ENCODE measurements at regions not wholly inside any gene's neighbourhood (a gene's known extent, or its start where the extent isn't known, plus 50 kb on each side); places are given as distances from the start of the nearest gene placed in this dataset.

GRCh38 chr21:15932726-15933125, 202.9 kb downstream of the USP25 start:
- TF ChIP-seq, protein P1, sequence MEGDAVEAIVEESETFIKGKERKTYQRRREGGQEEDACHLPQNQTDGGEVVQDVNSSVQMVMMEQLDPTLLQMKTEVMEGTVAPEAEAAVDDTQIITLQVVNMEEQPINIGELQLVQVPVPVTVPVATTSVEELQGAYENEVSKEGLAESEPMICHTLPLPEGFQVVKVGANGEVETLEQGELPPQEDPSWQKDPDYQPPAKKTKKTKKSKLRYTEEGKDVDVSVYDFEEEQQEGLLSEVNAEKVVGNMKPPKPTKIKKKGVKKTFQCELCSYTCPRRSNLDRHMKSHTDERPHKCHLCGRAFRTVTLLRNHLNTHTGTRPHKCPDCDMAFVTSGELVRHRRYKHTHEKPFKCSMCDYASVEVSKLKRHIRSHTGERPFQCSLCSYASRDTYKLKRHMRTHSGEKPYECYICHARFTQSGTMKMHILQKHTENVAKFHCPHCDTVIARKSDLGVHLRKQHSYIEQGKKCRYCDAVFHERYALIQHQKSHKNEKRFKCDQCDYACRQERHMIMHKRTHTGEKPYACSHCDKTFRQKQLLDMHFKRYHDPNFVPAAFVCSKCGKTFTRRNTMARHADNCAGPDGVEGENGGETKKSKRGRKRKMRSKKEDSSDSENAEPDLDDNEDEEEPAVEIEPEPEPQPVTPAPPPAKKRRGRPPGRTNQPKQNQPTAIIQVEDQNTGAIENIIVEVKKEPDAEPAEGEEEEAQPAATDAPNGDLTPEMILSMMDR (IDR thresholded peaks at IDR 0.05), result no peak
- Histone ChIP-seq H3K36me3 (no peaks in the 10 kb centered on the region), H3K27me3 (no peaks in the 10 kb centered on the region), H3K4me1 (no peaks in the 10 kb centered on the region), H3K9me3 (no peaks in the 10 kb centered on the region), H3K4me3 (no peak overlapping the region), H3K27ac (no peak overlapping the region)
- no peak for DNase-seq (ENCODE audit: low spot score)

DNA sequence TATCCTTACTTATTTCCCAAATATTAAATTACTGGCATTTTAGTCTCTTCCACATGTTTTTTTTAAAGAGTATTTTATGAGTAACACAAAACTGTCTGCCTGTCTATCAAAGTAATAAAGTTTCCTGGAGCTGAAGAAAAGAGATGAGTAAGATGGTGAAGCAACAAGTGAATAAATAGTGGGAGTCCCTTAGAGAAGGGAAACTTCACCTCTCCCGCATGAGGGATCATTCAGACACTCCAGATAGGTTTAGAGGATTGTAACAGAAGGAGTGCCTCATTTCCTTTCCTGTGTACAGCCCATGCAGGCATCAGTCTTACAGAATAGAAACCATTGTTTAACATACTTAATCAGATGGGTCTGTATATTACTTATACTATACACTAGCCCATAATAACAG, 205.7 kb downstream of the USP25 start:
- Histone ChIP-seq H3K4me1 (no peaks in the 10 kb centered on the region), H3K27me3 (no peaks in the 10 kb centered on the region), H3K27ac (no peak overlapping the region), H3K36me3 (no peaks in the 10 kb centered on the region), H3K9me3 (no peaks in the 10 kb centered on the region), H3K4me3 (no peak overlapping the region)
- DNase-seq (ENCODE audit: low spot score), result no peak
- TF ChIP-seq, protein P1 (IDR thresholded peaks at IDR 0.05), result no peak

- no peaks in the 10 kb centered on the region for H3K4me1 ChIP-seq
- no peaks in the 10 kb centered on the region for H3K9me3 ChIP-seq
- H3K36me3 ChIP-seq, result no peaks in the 10 kb centered on the region
- no peak overlapping the region for H3K27ac ChIP-seq
- H3K4me3 ChIP-seq, result no peak overlapping the region
- DNase-seq (ENCODE audit: low spot score), result no peak
- no peaks in the 10 kb centered on the region for H3K27me3 ChIP-seq
- TF ChIP-seq, protein P1 (IDR thresholded peaks at IDR 0.05), result no peak
These were observed 213.4 kb downstream of the USP25 start for GRCh38 chr21:15943009-15943666.

DNA sequence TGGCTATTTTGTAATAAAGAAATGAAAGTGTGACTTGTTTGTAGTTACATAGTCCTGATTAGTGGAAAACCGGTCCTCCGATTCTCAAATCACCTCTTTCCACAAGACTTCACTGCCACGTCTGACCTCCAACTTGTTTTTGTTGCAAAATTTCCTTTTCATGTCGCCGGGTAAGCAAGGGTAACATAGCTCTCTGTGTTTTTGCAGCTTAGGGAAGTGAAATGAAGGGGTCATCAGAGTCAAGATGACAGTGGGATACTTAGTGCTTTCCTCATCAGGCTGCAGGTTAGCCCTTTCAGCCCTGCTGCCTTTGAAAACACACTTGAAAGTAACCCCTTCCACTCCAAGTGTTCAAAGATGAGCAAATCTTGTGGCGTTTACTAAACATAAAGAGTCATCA, 217.9 kb downstream of the USP25 start:
- Histone ChIP-seq H3K4me1 (no peaks in the 10 kb centered on the region), H3K27ac (no peak overlapping the region), H3K4me3 (no peak overlapping the region), H3K36me3 (no peaks in the 10 kb centered on the region), H3K27me3 (no peaks in the 10 kb centered on the region), H3K9me3 (peaks cover 0 to 10% of the 10 kb centered on the region in 2 donors)
- TF ChIP-seq, protein P1 (IDR thresholded peaks at IDR 0.05), result no peak
- no peak for DNase-seq (ENCODE audit: low spot score)

DNA sequence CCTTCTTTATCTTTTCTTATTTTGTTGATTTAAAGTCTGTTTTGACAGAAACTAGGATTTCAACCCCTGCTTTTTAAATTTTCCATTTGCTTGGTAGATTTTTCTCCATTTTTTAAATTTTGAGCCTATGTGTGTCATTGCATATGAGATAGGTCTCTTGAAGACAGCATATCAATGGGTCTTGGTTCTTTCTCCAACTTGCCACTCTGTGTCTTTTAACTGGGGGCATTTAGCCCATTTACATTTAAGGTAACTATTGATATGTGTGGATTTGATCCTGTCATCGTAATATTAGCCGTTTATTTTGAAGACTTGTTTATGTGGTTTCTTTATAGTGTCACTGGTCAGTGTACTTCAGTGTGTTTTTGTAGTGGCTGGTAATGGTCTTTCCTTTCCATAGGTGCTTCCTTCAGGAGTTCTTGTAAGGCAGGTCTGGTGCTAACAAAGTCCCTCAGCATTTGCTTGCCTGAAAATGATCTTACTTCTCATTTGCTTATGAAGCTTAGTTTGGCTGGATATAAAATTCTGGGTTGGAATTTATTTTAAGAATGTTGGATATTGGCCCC, 223.9 kb downstream of the USP25 start:
- H3K27ac ChIP-seq, result no peak overlapping the region
- H3K9me3 ChIP-seq, result peaks cover 0 to 39% of the 10 kb centered on the region in 2 donors
- H3K4me1 ChIP-seq, result no peaks in the 10 kb centered on the region
- no peaks in the 10 kb centered on the region for H3K36me3 ChIP-seq
- DNase-seq (ENCODE audit: low spot score), result no peak
- TF ChIP-seq, protein P1 (IDR thresholded peaks at IDR 0.05), result no peak
- no peak overlapping the region for H3K4me3 ChIP-seq
- no peaks in the 10 kb centered on the region for H3K27me3 ChIP-seq
